Limb (tissue), 2 donors: ENCODE measurements at regions not wholly inside any gene's neighbourhood (a gene's known extent, or its start where the extent isn't known, plus 50 kb on each side); places are given as distances from the start of the nearest gene placed in this dataset.
A peak's percentile ranks its signal among the peaks of the same experiment; 100 is the strongest.
"Not testable (repeated sequence)": the region's sequence is repeated elsewhere in the genome, so short reads cannot be mapped to it uniquely, and the experiment has no call there.

Experiments
- DNase-seq, 2 donors: peaks; one replicate each; pipeline ENCODE4 v3.0.0-alpha.2; 2016; ENCODE audit errors: extremely low spot score in 2 of 2

DNA sequence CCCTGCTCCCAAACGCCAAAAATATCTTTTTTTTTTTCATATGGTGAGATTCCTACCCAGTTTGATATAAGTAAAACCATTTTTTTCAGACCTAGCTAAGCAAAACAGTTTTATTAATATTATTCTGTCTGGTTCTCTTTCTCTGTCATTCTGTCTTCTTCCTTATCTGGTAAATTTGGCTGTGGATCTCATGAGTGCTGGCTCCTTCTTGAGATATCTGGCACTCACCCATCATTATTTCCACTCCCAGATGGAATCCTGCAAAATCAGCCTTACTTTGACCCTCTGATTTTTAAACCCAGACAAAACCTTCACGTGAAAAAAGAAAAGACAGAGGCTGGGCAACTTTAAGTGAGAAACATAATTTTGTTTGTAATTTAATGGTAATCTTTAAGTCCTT is 373.6 kb downstream of the NYAP2 start:
- no peak for DNase-seq

DNA sequence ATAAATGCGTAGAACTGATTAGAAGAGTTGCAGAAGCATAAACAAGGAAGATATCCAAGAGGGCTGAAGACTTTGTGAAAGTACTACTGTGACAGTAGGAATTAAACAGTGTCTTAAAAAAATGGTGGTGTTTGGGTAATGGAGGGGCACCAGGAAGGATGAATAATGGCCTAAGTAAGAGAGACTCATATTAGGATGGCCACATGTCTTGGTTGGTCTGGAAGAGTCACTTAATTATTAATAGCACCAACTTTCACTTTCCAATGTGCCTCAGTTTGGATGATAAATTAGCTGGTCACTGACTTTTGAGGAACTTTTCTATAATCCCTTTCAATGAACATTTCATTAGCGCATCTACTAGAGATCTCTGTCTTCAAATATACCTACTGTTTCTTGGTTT is 372.2 kb downstream of the NYAP2 start:
- no peak for DNase-seq

DNA sequence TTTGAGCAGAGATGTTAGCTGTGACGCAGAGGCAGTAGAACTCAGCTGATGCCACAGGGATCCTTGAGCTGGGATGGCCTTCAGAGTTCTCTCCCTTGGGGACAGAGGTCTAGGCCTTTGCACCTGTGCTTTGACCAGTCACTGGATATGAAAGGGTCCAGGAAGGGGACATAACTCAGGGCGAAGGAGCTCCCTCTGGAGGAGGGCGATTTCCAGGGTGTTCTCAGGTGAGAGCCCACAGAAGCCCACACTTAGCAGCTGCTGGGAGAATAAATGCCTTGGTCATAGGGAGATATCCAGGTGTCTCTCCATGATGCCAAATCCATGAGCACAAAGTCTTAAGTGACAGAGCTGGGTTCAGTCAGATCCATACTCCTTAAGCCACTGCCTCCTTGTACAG is 369.2 kb downstream of the NYAP2 start:
- DNase-seq: no peak

DNA sequence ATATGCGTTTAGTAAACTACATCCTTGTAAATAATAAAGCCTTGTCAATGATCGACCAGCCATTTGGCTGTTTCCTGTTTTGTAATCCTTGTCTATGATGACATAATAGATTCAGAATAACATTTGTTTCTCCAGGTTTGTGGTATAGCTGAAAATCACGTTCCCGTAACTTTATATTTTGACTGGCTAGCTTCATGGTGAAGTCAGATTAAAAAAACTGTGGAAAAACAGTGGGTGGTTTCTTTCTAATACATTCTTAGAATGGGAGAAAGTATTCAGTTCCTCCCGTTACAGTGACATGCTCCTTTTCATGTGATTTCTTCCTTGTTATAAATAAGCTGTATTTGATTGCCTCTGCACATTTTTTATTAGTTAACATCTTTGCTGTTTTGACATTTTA is 366.9 kb downstream of the NYAP2 start:
- DNase-seq: peak in 1 of 2 donors; percentile 18

DNA sequence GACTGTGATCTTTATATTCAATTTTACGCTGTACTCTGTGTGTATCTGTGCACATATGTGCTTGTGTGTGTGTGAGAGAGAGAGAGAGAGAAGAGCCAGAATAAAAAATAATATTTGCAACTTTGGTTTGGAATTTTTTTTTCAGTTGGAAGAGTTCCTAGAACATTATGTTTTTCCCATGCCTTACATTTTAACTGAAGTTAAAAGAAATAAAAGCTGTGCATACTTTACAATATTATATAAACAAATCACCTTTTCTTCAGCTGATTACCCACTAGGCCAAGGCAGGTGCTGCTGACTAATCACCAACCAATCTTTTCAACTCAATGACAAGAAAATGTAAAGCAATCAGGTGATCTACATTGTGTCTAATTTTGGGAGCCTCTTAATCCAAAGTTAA is 366.3 kb downstream of the NYAP2 start:
- DNase-seq: peak in 1 of 2 donors; percentile 34

DNA sequence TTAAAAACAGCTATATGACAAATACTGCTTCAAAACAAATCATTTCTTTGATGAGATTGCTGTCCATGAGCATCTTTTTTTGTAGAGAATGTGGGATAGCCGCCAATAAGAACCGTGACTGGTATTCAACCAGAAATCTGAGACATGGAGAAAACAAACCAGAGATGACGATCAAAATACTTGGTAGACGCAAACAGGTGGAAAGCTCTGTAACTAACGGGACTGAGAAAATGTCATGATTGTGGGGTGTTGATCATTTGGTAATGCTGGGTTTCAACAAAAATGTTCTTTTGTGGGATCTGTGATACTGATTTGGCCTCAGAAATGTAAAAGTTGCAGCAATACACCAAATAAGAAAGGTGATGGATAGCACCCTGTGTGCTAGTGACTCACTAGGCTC is 364.8 kb downstream of the NYAP2 start:
- DNase-seq: peak in 1 of 2 donors; percentile 45

DNA sequence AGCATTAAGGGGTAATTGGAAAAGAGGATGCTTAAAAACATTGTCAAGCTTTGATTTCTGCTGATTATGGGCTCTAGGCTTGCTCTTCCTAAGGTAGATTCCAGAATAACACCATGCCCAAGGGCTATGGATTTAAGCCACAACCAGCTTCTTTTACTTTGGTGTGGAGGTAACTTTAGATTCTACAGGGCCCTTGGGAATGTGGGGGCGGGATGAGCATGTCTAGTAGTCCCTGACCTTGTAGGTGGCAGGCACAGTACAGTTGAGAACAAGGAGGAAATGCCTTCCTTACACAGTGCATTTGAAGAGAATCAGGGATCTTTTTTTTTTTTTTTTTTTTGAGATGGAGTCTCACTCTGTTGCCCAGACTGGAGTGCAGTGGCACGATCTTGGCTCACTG is 364.2 kb downstream of the NYAP2 start:
- DNase-seq: no peak

DNA sequence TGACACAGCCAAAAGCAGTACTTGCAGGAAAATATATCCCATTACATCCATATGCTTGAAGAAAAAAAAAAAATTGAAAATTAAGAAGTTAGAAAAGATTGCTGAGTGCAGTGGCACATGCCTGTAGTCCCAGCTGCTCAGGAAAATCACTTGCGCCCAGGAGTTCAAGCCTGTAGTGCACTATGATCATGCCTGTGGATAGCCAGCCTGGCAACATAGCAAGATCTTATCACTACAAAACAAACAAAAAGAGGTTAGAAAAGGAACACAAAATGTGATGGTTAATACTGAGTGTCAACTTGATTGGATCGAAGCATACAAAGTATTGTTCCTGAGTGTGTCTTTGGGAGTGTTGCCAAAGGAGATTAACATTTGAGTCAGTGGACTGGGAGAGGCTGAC is 361.9 kb downstream of the NYAP2 start:
- no peak for DNase-seq

DNA sequence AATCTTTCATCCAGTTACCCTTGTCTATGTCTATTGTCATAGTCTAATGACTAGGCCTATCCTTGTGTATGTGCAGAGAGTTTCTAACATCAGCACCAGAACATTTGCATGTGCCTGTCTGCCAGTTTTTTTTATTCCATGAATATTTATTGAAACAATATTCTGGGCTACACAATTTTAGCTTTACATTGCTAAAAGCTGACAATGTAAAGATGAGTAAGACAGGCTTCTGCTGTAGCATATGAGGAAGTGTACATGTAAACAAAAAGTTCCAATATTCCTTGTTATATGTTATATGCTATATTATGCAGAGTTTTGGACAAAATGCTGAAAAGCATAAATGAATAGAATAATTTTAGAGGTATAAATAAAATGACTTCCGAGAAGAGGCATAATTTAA is 357.7 kb downstream of the NYAP2 start:
- no peak for DNase-seq

DNA sequence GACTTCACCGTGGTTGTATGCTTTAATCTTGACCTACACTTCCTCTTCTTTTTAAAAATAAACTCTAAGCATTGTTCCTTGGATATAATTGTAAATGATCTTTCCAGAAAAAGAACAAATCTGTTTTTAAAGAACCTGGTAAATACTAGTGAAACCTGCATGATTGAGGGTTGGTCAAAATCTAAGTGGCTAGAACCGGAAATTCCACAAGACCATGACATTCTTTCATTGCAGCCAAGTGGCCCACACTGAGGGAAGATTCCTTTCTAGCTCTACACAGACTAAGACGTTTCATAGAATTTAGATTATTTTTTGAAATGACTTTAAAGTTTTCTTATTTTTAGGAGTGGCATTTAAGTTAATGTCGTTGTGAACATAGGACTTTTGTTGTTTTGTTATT is 356.7 kb downstream of the NYAP2 start:
- DNase-seq: no peak

DNA sequence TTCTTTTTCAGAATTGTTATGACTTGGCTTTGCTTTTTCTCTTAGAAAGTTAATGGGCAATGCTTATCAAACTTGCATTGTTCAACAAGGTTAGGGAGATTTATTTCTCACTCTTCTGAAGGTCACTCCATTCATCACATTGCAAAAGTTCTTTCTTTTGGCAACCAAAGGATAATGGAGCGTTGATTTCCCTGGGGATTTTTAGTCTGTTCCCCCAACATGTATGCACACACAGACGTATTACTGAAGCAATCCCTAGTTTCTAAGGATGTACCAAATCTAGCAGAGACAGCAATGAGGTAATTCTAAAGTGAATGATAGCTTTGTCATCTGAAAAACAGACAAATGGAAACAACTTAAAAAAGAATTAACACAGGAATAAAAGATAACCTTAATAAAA is 349.1 kb downstream of the NYAP2 start:
- DNase-seq: no peak

DNA sequence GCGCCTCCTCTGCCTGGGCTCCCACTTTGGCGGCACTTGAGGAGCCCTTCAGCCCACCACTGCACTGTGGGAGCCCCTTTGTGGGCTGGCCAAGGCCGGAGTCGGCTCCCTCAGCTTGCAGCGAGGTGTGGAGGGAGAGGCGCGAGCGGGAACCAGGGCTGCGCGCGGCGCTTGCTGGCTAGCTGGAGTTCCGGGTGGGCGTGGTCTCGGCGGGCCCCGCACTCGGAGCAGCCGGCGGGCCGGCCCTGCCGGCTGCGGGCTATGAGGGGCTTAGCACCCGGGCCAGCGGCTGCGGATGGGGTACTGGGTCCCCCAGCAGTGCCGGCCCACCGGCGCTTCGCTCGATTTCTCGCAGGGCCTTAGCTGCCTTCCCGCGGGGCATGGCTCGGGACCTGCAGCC is 344.5 kb downstream of the NYAP2 start:
- DNase-seq: not testable (repeated sequence)

DNA sequence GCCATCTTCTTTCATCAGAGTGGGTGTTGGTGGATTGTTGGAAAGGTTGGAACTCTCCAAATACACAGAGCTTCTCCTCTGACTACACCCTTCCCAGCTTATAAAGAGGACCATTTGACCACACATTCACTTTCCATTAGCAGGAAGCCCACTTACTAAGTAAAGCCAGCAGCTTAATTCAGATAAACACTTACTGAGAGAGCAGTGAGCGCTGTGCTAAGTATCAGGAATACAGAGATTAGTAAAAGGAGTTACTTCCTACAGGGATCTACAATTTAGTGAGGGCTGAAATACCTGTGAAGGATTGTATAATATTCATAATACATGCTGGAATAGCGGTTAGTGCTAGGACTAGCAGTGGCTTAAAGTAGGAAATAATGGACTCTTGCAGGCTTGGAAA is 343.0 kb downstream of the NYAP2 start:
- no peak for DNase-seq

DNA sequence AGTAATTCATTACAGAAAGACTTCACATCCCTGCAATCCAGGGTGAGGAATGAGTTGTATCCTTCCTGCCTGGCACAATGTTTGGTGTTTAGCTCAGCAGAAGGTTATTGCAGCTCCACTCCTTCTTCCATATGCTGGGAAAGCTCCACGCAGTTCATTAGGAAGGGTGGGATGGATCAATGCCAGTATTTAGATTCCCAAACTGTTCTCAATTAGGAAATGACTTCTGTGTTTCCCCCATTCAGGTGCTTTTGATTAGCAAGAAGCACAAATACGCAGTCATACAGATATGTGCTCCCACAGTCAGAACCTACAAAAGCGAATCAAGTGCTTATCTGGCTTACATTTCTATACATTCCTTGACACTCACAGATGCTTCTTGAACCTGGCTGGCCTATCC is 340.6 kb downstream of the NYAP2 start:
- peak in 1 of 2 donors; percentile 40 for DNase-seq

DNA sequence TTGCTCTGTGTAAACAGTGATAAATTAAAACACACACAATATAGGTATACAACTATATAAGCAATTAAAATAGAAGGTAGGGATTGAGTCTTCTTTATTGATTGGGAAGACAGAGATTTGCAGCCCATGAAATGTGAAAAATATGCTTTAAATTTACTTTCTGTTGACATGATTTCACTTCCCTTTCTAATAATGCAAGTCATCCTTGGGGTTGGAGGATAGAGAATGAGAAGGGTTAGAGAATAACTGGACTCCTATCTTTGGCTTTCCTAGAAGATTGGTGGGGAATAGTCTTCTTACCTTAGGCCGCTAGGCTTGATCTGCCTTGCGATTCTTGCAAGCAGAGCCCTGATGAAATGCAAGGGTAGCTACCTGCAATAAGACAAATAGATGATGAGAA is 339.8 kb downstream of the NYAP2 start:
- DNase-seq: no peak

DNA sequence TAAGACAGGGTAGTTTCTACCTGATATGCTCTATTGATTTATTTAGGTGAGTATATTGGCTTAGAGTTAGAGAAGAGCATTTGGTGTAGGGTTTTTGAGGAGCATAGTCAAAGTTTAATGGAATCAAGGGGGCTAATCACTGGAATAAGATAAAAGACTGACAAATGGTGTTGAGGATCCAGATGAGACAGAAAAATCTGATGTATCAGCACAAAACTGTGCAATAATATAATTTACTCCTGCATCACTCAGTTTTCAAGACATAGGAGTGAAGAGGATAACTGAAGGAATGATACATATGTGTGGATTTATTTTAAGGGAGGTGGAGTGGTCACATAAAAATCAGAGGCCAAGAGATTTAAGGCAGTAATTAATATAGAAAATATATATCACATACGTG is 339.2 kb downstream of the NYAP2 start:
- no peak for DNase-seq

DNA sequence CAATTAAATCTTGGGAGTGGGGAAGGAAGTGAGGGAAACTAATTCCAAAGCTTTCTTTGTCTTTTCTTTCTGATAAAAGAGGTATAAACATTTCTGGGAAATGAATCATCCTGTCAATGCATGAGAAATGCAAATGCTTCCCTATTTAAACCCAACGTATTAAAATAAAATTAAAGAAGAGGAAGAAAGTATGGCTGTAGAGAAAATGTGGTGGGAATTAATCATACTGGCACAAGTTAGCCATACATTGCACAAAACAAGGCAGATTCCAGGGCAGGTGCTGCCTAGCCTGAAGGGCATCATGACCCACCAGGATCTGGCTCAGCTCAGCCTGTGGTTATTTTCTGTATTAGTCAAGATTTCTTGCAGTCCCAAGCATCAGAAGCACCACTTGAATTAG is 338.0 kb downstream of the NYAP2 start:
- no peak for DNase-seq

DNA sequence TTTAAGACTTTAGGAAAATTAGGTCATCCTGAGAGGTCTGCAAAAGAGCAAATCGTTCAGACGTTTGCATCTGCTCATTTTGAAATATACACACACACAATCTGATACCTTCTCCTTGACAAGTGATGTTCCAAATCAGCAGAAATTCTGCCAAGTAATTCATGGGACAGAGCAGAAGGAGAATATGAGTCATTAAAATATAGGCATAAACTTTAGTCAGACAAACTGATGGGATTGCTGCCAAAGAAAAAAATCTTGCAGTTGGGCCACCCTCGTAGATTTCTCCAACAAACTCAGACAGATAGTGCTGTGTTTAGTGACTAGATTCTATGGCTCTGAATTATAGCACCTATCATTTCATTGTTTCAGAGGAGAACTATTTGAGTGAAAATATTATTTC is 336.3 kb downstream of the NYAP2 start:
- DNase-seq: peak in 1 of 2 donors; percentile 36

DNA sequence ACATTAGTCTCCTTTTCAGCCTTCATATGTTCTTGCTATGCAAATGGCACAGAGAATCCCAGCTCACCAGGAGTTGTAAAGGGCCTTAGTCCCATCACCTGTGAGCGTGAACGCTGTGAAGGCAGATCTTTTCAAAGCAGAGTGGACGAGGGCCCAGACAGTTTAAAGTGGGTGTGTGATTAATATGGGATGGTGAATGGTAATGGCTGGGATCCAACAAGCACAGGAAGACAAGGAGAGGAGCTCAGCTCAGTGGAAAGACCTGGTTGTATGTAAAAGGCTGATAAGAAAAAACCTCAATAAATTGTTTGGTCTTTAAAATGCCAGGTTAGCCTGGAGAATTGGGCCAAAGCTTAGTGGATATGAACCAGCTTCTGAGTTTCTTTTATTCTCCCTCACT is 326.2 kb downstream of the NYAP2 start:
- no peak for DNase-seq
